ENCODE measurements at regions not wholly inside any gene's neighbourhood (a gene's known extent, or its start where the extent isn't known, plus 50 kb on each side); places are given as distances from the start of the nearest gene placed in this dataset.

- TF ChIP-seq, protein P1, sequence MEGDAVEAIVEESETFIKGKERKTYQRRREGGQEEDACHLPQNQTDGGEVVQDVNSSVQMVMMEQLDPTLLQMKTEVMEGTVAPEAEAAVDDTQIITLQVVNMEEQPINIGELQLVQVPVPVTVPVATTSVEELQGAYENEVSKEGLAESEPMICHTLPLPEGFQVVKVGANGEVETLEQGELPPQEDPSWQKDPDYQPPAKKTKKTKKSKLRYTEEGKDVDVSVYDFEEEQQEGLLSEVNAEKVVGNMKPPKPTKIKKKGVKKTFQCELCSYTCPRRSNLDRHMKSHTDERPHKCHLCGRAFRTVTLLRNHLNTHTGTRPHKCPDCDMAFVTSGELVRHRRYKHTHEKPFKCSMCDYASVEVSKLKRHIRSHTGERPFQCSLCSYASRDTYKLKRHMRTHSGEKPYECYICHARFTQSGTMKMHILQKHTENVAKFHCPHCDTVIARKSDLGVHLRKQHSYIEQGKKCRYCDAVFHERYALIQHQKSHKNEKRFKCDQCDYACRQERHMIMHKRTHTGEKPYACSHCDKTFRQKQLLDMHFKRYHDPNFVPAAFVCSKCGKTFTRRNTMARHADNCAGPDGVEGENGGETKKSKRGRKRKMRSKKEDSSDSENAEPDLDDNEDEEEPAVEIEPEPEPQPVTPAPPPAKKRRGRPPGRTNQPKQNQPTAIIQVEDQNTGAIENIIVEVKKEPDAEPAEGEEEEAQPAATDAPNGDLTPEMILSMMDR (IDR thresholded peaks at IDR 0.05; ENCODE audit: low read depth, low read length): no peak
- TF ChIP-seq POLR2A (IDR thresholded peaks at IDR 0.05; ENCODE audit: extremely low read depth, insufficient read length) (no peak), MYC (IDR thresholded peaks at IDR 0.05; ENCODE audit: low read depth, low read length) (no peak)
- TF ChIP-seq, protein P2, sequence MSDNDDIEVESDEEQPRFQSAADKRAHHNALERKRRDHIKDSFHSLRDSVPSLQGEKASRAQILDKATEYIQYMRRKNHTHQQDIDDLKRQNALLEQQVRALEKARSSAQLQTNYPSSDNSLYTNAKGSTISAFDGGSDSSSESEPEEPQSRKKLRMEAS (IDR thresholded peaks at IDR 0.05; ENCODE audit: low read depth, low read length): no peak
Observed at GRCh38 chr14:24713404-24713803, 79.4 kb upstream of the GZMB start.

Measured in NB4 (cell line).